Breast epithelium (tissue), 3 donors: ENCODE measurements at regions not wholly inside any gene's neighbourhood (a gene's known extent, or its start where the extent isn't known, plus 50 kb on each side); places are given as distances from the start of the nearest gene placed in this dataset.

Source experiments
- CTCF ChIP-seq, 3 donors: fragments of 450-650 bp; IDR thresholded peaks; one replicate each; pipeline ENCODE4 v1.5.1; 2016 to 2017; ENCODE audit warnings: antibody characterized with exemption in 3 of 3, mild to moderate bottlenecking in 3 of 3, moderate library complexity in 3 of 3
- POLR2A ChIP-seq: fragments of 450-650 bp; IDR thresholded peaks from one replicate; pipeline ENCODE4 v1.6.1; 2016; ENCODE audit warnings: antibody characterized with exemption, mild to moderate bottlenecking, moderate library complexity

- no peak for TF ChIP-seq CTCF (IDR thresholded peaks at IDR 0.05)
- no peak for TF ChIP-seq POLR2A
These were observed 615.5 kb upstream of the KLHL1 start for GRCh38 chr13:70723732-70724131.
